Lung (tissue), 11 donors: ENCODE measurements at regions not wholly inside any gene's neighbourhood (a gene's known extent, or its start where the extent isn't known, plus 50 kb on each side); places are given as distances from the start of the nearest gene placed in this dataset.

Experiments
- ATAC-seq: fragments of 200-7000 bp; cut with Tn5 transposase; one replicate; pipeline ENCODE4 v1.9.1; 2020; ENCODE audit warnings: moderate number of reproducible peaks; ENCODE audit not compliant: insufficient read depth, low FRiP score
- DNase-seq, 3 donors: peaks; one replicate each; pipeline ENCODE4 v3.0.0-alpha.2; 2013 to 2017
- H3K27ac ChIP-seq, 2 donors: one replicate each; pipeline ENCODE4 v1.5.1; 2013; ENCODE audit warnings: mild to moderate bottlenecking in 2 of 2, moderate library complexity in 2 of 2, control low read depth in 1 of 2, inconsistent platforms in 1 of 2, low read depth in 1 of 2, low read length in 1 of 2
- H3K27me3 ChIP-seq, 3 donors: one replicate each; pipeline ENCODE4 v1.5.1; 2013; ENCODE audit warnings: low read length in 2 of 3; ENCODE audit not compliant: control insufficient read depth in 3 of 3, insufficient read depth in 3 of 3
- H3K36me3 ChIP-seq, 4 donors: one replicate each; pipeline ENCODE4 v1.5.1; 2013; ENCODE audit warnings: low read length in 4 of 4, mild to moderate bottlenecking in 1 of 4, moderate library complexity in 1 of 4; ENCODE audit not compliant: control insufficient read depth in 4 of 4, insufficient read depth in 4 of 4
- H3K4me1 ChIP-seq, 5 donors: one replicate each; pipeline ENCODE4 v1.5.1; 2013; ENCODE audit warnings: low read length in 5 of 5, mild to moderate bottlenecking in 2 of 5, moderate library complexity in 1 of 5; ENCODE audit not compliant: control insufficient read depth in 5 of 5, insufficient read depth in 5 of 5
- H3K4me3 ChIP-seq: one replicate; pipeline ENCODE4 v1.5.1; 2013; ENCODE audit warnings: mild to moderate bottlenecking, control low read depth, moderate library complexity
- H3K9ac ChIP-seq, 2 donors: one replicate each; pipeline ENCODE4 v1.5.1; 2013; ENCODE audit warnings: low read length in 2 of 2, control low read depth in 1 of 2; ENCODE audit not compliant: insufficient read depth in 1 of 2
- H3K9me3 ChIP-seq, 4 donors: one replicate each; pipeline ENCODE4 v1.5.1; 2013; ENCODE audit warnings: low read length in 3 of 4, mild to moderate bottlenecking in 1 of 4, moderate library complexity in 1 of 4; ENCODE audit not compliant: control insufficient read depth in 4 of 4, insufficient read depth in 3 of 4
- WGBS, 2 donors: extraction: QIAGEN DNeasy Blood & Tissue Kit; methylation state at CpG; one replicate each; pipeline ENCODE4 v1.1.7; 2013; 5-methylcytosine and 5-hydroxymethylcytosine counted together
- TF ChIP-seq, protein P1 (sequence below): IDR thresholded peaks from 2 replicates; pipeline ENCODE4 v1.5.1; 2012; ENCODE audit warnings: mild to moderate bottlenecking; ENCODE audit errors: control extremely low read depth, extremely low read depth
- donor health status: control.
- donor health status: control.
- donor health status: Bipolar disorder and iron deficiency.
- donor health status: healthy.
- donor health status: DM: yes; HTN: yes; CAD: no.

DNA sequence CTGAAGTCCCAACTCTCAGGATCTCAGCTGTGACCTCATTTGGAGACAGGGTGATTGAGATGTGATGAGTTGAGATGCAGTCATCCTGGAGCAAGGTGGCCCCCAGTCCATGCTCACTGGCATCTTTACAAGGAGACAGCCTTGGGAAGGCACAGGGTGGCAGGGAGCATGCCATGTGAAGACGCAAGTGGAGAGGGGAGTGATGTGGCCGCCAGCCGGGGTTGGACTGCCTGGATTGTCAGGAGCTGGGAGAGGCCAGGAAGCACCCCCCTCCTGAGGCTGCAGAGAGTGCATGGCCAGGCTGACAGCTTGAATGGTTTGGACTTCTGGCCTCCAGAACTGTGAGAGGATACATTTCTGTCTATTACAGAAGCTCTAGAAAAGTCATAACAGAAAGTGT, 194.4 kb downstream of the UQCRFS1 start:
- WGBS, 2 donors: 77 to 82% methylated on average over 3 of the region's 3 CpGs

DNA sequence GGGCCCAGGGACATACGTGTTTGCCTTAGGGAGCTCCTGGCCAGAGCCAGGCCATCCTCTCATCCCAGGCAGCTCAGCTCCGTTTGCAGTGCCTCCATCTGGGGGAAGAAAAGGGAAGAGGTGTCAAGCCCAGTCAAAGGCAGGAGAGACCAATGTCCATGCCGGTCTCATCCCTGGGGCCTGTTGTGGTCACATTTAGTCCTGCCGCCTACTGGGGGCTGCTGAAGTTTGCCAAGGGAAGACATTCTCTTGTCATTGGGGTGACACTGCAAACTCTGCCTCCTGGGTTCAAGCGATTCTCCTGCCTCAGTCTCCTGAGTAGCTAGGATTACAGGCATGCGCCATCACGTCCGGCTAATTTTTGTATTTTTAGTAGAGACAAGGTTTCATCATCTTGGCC, 195.2 kb downstream of the UQCRFS1 start:
- H3K4me3 ChIP-seq: no peak overlapping the region
- H3K36me3 ChIP-seq: no peaks in the 10 kb centered on the region
- no peak for DNase-seq
- no peaks in the 10 kb centered on the region for H3K9me3 ChIP-seq
- no peak for ATAC-seq
- no peak overlapping the region for H3K27ac ChIP-seq
- TF ChIP-seq, protein P1, sequence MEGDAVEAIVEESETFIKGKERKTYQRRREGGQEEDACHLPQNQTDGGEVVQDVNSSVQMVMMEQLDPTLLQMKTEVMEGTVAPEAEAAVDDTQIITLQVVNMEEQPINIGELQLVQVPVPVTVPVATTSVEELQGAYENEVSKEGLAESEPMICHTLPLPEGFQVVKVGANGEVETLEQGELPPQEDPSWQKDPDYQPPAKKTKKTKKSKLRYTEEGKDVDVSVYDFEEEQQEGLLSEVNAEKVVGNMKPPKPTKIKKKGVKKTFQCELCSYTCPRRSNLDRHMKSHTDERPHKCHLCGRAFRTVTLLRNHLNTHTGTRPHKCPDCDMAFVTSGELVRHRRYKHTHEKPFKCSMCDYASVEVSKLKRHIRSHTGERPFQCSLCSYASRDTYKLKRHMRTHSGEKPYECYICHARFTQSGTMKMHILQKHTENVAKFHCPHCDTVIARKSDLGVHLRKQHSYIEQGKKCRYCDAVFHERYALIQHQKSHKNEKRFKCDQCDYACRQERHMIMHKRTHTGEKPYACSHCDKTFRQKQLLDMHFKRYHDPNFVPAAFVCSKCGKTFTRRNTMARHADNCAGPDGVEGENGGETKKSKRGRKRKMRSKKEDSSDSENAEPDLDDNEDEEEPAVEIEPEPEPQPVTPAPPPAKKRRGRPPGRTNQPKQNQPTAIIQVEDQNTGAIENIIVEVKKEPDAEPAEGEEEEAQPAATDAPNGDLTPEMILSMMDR: no peak
- H3K27me3 ChIP-seq: peaks cover 0 to 12% (median 0%) of the 10 kb centered on the region in 3 donors
- no peak overlapping the region for H3K9ac ChIP-seq
- no peaks in the 10 kb centered on the region for H3K4me1 ChIP-seq
- WGBS, 2 donors: 79 to 85% methylated on average over 8 of the region's 8 CpGs

More for the DNA sequence above, 194.4 kb downstream of the UQCRFS1 start:
- DNase-seq: no peak
- Histone ChIP-seq H3K9me3 (no peaks in the 10 kb centered on the region), H3K27me3 (peaks cover 0 to 9% (median 0%) of the 10 kb centered on the region in 3 donors), H3K4me1 (no peaks in the 10 kb centered on the region), H3K36me3 (no peaks in the 10 kb centered on the region), H3K4me3 (no peak overlapping the region), H3K9ac (no peak overlapping the region), H3K27ac (no peak overlapping the region)
- TF ChIP-seq, protein P1: no peak
- no peak for ATAC-seq

DNA sequence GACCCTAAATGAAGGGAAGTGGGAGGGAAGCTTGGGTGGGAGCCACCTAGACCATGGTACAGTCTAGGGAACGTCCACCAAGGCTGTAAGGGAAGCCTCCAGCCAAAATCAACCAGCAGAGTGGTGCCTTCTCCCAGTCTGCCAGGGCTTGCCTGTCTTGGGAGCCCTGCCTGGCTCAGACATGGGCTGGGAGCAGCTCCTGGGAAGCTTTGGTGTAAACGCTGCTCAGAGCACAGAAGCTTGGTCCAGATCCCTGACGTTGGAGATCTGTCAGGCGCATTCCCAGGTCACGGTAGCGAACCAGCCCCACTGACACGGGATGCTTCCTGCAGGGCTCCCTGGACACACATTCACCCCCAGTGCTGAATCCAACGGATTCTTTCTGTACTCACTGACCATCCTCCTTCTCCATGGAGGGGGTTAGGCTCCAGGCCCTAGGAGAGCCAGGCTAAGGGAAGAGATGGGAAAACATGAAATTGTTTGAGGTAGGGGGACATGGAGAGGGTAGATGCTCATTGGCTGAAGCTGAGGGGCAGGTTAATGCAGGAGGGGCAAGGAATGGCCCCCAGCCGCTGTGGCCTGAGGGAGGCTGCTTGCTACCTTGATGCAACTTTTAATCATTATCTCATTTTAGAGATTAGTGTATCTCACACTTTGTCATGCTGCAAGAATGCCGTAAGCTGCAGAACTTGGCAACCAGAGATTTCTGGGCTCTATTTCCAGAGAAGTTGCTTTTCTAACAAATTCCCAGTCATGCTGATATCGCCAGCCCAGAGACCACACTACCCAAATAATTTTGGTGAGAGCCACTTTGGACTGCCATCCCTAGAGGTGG, 195.8 kb downstream of the UQCRFS1 start:
- no peak for DNase-seq
- H3K36me3 ChIP-seq: no peaks in the 10 kb centered on the region
- no peak overlapping the region for H3K27ac ChIP-seq
- ATAC-seq: no peak
- H3K9ac ChIP-seq: no peak overlapping the region
- H3K4me3 ChIP-seq: no peak overlapping the region
- H3K9me3 ChIP-seq: no peaks in the 10 kb centered on the region
- no peaks in the 10 kb centered on the region for H3K4me1 ChIP-seq
- WGBS, 2 donors: 62 to 70% methylated on average over 11 of the region's 11 CpGs
- TF ChIP-seq, protein P1: no peak
- H3K27me3 ChIP-seq: peaks cover 0 to 13% (median 0%) of the 10 kb centered on the region in 3 donors

DNA sequence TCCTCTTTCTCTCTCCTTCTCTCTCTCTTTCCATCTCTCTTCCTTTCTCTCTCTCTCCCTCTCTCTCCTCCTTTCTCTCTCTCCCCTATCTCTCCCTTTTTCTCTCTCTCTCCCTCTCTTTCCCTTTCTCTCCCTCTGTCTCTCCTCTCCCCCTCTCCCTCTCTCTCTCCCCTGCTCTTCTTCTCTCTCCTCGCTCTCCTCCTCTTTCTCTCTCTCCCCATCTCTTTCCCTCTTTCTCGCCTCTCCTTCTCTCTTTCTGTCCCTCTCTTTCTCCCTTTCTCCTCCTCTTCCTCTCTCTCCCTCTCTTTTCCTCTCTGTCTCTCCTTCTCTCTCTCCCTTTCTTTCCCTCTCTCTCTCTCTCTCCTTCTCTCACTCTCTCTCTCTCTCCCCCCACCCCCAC, 196.6 kb downstream of the UQCRFS1 start:
- H3K9me3 ChIP-seq: no peaks in the 10 kb centered on the region
- H3K4me3 ChIP-seq: no peak overlapping the region
- TF ChIP-seq, protein P1: no peak
- peaks cover 0 to 13% (median 0%) of the 10 kb centered on the region in 3 donors for H3K27me3 ChIP-seq
- no peak overlapping the region for H3K27ac ChIP-seq
- H3K36me3 ChIP-seq: no peaks in the 10 kb centered on the region
- 77 to 92% methylated on average over 2 of the region's 2 CpGs for WGBS, 2 donors
- no peak for ATAC-seq
- no peak for DNase-seq
- H3K9ac ChIP-seq: no peak overlapping the region
- no peaks in the 10 kb centered on the region for H3K4me1 ChIP-seq
